HepG2 (cell line): ENCODE measurements at regions not wholly inside any gene's neighbourhood (a gene's known extent, or its start where the extent isn't known, plus 50 kb on each side); places are given as distances from the start of the nearest gene placed in this dataset.

ENCODE experiments used
- ATAC-seq: fragments of 200-7000 bp; cut with Tn5 transposase; 3 replicates; pipeline ENCODE4 v1.9.1; 2020; ENCODE audit warnings: mild to moderate bottlenecking, moderate library complexity
- BruUV-seq: library from RNA; stranded (reverse); fragments of 400-500 nt; replicated peaks from 2 replicates; lab custom pipeline; 2021; lab: Mats Ljungman, UMichigan
- CTCF ChIA-PET: fragments of 300-600 bp; formaldehyde crosslinking; extraction: SDS; loops from one replicate; lab custom pipeline; 2021; ENCODE audit warnings: low total read pairs, inconsistent platforms, low intra/inter-chr PET ratio; lab: Yijun Ruan, JAX
- POLR2A ChIA-PET: fragments of 350-600 bp; sonication (Branson Sonifier 250); formaldehyde crosslinking; loops from one replicate; lab custom pipeline; 2020; ENCODE audit warnings: antibody characterized with exemption, inconsistent platforms; lab: Yijun Ruan, JAX
- DNase-seq: peaks from one replicate; pipeline ENCODE4 v3.0.0-alpha.2; 2015; ENCODE audit warnings: low spot score
- FAIRE-seq: peaks from 3 replicates; lab custom pipeline; 2011; peaks lifted over from hg19 to GRCh38; lab: Jason Lieb, UNC
- H2AFZ ChIP-seq: one replicate; pipeline ENCODE4 v1.6.1; 2011; ENCODE audit warnings: low read length, inconsistent platforms
- H3K27ac ChIP-seq: fragments of 300-600 bp; 3 replicates; pipeline ENCODE4 v1.8.0; 2011; ENCODE audit warnings: mixed run types, mild to moderate bottlenecking, mixed read lengths, low read length, inconsistent platforms; ENCODE audit not compliant: insufficient read depth; ENCODE audit errors: extremely low read length
- H3K27me3 ChIP-seq, 2 experiments: fragments of 200-600 bp in 1 of 2; 2 replicates in 1 of 2; 3 replicates in 1 of 2; pipeline versions ENCODE4 v1.6.0 to v1.8.0; 2011; ENCODE audit warnings: low read length in 2 of 2, mild to moderate bottlenecking in 2 of 2, moderate library complexity in 2 of 2, inconsistent platforms in 1 of 2; ENCODE audit not compliant: insufficient read depth in 2 of 2, control insufficient read depth in 1 of 2
- H3K36me3 ChIP-seq, 2 experiments: fragments of 200-600 bp in 1 of 2; replicated peaks in 1 of 2; 2 replicates in 1 of 2; 3 replicates in 1 of 2; pipeline versions ENCODE4 v1.5.1 to v1.8.0; 2011; ENCODE audit warnings: low read length in 2 of 2, inconsistent platforms in 1 of 2; ENCODE audit not compliant: insufficient read depth in 2 of 2, control insufficient read depth in 1 of 2
- H3K4me1 ChIP-seq: 2 replicates; pipeline ENCODE4 v1.5.1; 2012; ENCODE audit warnings: low read length, inconsistent platforms; ENCODE audit not compliant: insufficient read depth
- H3K4me2 ChIP-seq: 2 replicates; pipeline ENCODE4 v1.6.0; 2011; ENCODE audit warnings: low read depth, low read length, inconsistent platforms
- H3K4me3 ChIP-seq, 3 experiments: fragments of 200-600 bp in 1 of 3; sonication (generic), shearing (Covaris generic) in 1 of 3; replicated peaks in 1 of 3; 2 replicates each; pipeline ENCODE4 v1.5.1; 2011 to 2016; ENCODE audit warnings: low read length in 3 of 3, inconsistent platforms in 2 of 3, low read depth in 2 of 3, mild to moderate bottlenecking in 2 of 3, control low read depth in 1 of 3, mixed read lengths in 1 of 3; ENCODE audit not compliant: insufficient read depth in 1 of 3
- H3K79me2 ChIP-seq: one replicate; pipeline ENCODE4 v1.6.1; 2011; ENCODE audit warnings: low read length, inconsistent platforms; ENCODE audit not compliant: insufficient read depth
- H3K9ac ChIP-seq: 2 replicates; pipeline ENCODE4 v1.6.0; 2011; ENCODE audit warnings: mild to moderate bottlenecking, low read depth, low read length, inconsistent platforms; ENCODE audit not compliant: insufficient read depth
- H3K9me3 ChIP-seq: 2 replicates; pipeline ENCODE4 v1.5.1; 2012; ENCODE audit warnings: mild to moderate bottlenecking, low read length
- H4K20me1 ChIP-seq: 2 replicates; pipeline ENCODE4 v1.6.0; 2011; ENCODE audit warnings: inconsistent platforms, mild to moderate bottlenecking, low read length, moderate library complexity; ENCODE audit not compliant: insufficient read depth
- ARHGAP35 ChIP-seq: sonication (generic); formaldehyde crosslinking; IDR thresholded peaks from 2 replicates; pipeline ENCODE4 v1.9.0; 2022; ENCODE audit warnings: mild to moderate bottlenecking, inconsistent platforms, moderate library complexity, missing genetic modification reagents, borderline replicate concordance
- CCAR2 ChIP-seq: fragments of 200-400 bp; formaldehyde crosslinking; optimal IDR thresholded peaks from 2 replicates; pipeline ENCODE3; 2018; ENCODE audit warnings: low read depth, mild to moderate bottlenecking, low read length, moderate library complexity
- CHD4 ChIP-seq: fragments of 200-600 bp; sonication (generic); IDR thresholded peaks from 2 replicates; pipeline ENCODE4 v1.7.0; 2017; ENCODE audit warnings: mild to moderate bottlenecking, low read length, borderline replicate concordance
- CREB1 ChIP-seq, 2 experiments: fragments of 450-650 bp in 1 of 2; IDR thresholded peaks; 2 replicates each; pipeline ENCODE4 v1.6.1; 2016 to 2017; ENCODE audit warnings: control low read depth in 1 of 2, mild to moderate bottlenecking in 1 of 2, missing compliant biosample characterization in 1 of 2, missing genetic modification characterization in 1 of 2
- DNMT1 ChIP-seq: sonication (generic); formaldehyde crosslinking; IDR thresholded peaks from 2 replicates; pipeline ENCODE4 v1.5.1; 2020; ENCODE audit warnings: mild to moderate bottlenecking, missing genetic modification reagents
- DPF2 ChIP-seq: sonication (generic); formaldehyde crosslinking; IDR thresholded peaks from 2 replicates; pipeline ENCODE4 v1.4.0; 2020; ENCODE audit warnings: mild to moderate bottlenecking, low read depth, missing genetic modification reagents, borderline replicate concordance
- FOXA3 ChIP-seq: IDR thresholded peaks from 2 replicates; pipeline ENCODE4 v1.6.1; 2016; ENCODE audit warnings: missing genetic modification reagents, missing compliant biosample characterization
- GTF2F1 ChIP-seq: fragments of 150-350 bp; IDR thresholded peaks from 2 replicates; pipeline ENCODE4 v1.6.1; 2014; ENCODE audit warnings: low read length
- RFX1 ChIP-seq: fragments of 450-650 bp; IDR thresholded peaks from 2 replicates; pipeline ENCODE4 v1.6.1; 2017
- SMC3 ChIP-seq: IDR thresholded peaks from 2 replicates; pipeline ENCODE4 v1.6.1; 2011; ENCODE audit warnings: low read length, improper control_type of control experiment
- TARDBP ChIP-seq: sonication (generic); formaldehyde crosslinking; IDR thresholded peaks from 2 replicates; pipeline ENCODE4 v1.8.0; 2022; ENCODE audit warnings: mild to moderate bottlenecking, missing genetic modification reagents
- TRIM24 ChIP-seq: sonication (generic); formaldehyde crosslinking; IDR thresholded peaks from 2 replicates; pipeline ENCODE4 v1.8.0; 2022; ENCODE audit warnings: mild to moderate bottlenecking, missing genetic modification reagents
- ZBTB25 ChIP-seq: IDR thresholded peaks from 2 replicates; pipeline ENCODE4 v1.6.1; 2018; ENCODE audit warnings: missing genetic modification reagents
- ZBTB3 ChIP-seq: sonication (generic); formaldehyde crosslinking; IDR thresholded peaks from 2 replicates; pipeline ENCODE4 v1.4.0; 2020; ENCODE audit warnings: low read depth, mild to moderate bottlenecking, moderate library complexity, missing genetic modification reagents, borderline replicate concordance
- ZMAT3 ChIP-seq: sonication (generic); formaldehyde crosslinking; conservative IDR thresholded peaks from 2 replicates; pipeline ENCODE4 v1.7.0; 2021; ENCODE audit warnings: missing genetic modification reagents
- ZNF10 ChIP-seq: sonication (generic); formaldehyde crosslinking; IDR thresholded peaks from 2 replicates; pipeline ENCODE4 v1.4.0; 2020; ENCODE audit warnings: mild to moderate bottlenecking, low read depth, missing genetic modification reagents, borderline replicate concordance
- ZNF546 ChIP-seq: sonication (generic); formaldehyde crosslinking; conservative IDR thresholded peaks from 2 replicates; pipeline ENCODE4 v1.8.1; 2023; ENCODE audit warnings: mild to moderate bottlenecking, missing genetic modification reagents
- ZNF761 ChIP-seq: sonication (generic); formaldehyde crosslinking; conservative IDR thresholded peaks from 2 replicates; pipeline ENCODE4 v1.4.0; 2020; ENCODE audit warnings: mild to moderate bottlenecking, missing genetic modification reagents
- WGBS: methylation state at CpG from one replicate; pipeline ENCODE4 v1.1.6; 2017; ENCODE audit warnings: low lambda C conversion rate; 5-methylcytosine and 5-hydroxymethylcytosine counted together
- in situ Hi-C: cut with HindIII; loops from 2 replicates; pipeline ENCODE4 v1.10.0; 2017; ENCODE audit warnings: low pct_unique_long_range_greater_than_20kb; ENCODE audit not compliant: extremely low pct_ligation_motif_present
- intact Hi-C: fragments of 100-400 bp; cut with micrococcal nuclease; formaldehyde crosslinking; loops from one replicate; pipeline ENCODE4 v1.10.0; 2022; ENCODE audit not compliant: unreplicated experiment

- DNase-seq: no peak
- no peak overlapping the region for H2AFZ ChIP-seq
- intact Hi-C loops: no loop called here
- CTCF ChIA-PET: no interaction called here
- H3K4me2 ChIP-seq: no peak overlapping the region
- H3K4me3 ChIP-seq: no peak overlapping the region
- no peaks in the 10 kb centered on the region for H3K79me2 ChIP-seq
- H3K9ac ChIP-seq: no peak overlapping the region
- BruUV-seq: no TSS peak
- no peaks in the 10 kb centered on the region for H3K4me1 ChIP-seq
- peaks cover 98% of the 10 kb centered on the region for H3K9me3 ChIP-seq
- POLR2A ChIA-PET: no interaction called here
- no peaks in the 10 kb centered on the region for H3K36me3 ChIP-seq
- no peak overlapping the region for H3K27ac ChIP-seq
- in situ Hi-C loops: loop anchor here (10.0 kb wide), 1 partner anchor 203 kb away; no protein-coding TSS in a partner anchor
- no peaks in the 10 kb centered on the region for H3K27me3 ChIP-seq
- no peaks in the 10 kb centered on the region for H4K20me1 ChIP-seq
- ATAC-seq: no peak
- no peak for TF ChIP-seq ZMAT3 (CRISPR knock-in tag)
- TF ChIP-seq SMC3: no peak
- FAIRE-seq: no peak
Observed at GRCh38 chr20:55097621-55098020, 622.2 kb downstream of the DOK5 start.

- Histone ChIP-seq H3K27me3 (no peaks in the 10 kb centered on the region), H3K9ac (no peak overlapping the region), H3K27ac (no peak overlapping the region), H4K20me1 (no peaks in the 10 kb centered on the region), H3K9me3 (peaks cover 97% of the 10 kb centered on the region), H3K79me2 (no peaks in the 10 kb centered on the region), H3K4me1 (no peaks in the 10 kb centered on the region), H3K4me2 (no peak overlapping the region), H3K36me3 (no peaks in the 10 kb centered on the region), H3K4me3 (no peak overlapping the region), H2AFZ (no peak overlapping the region)
- in situ Hi-C loops: loop anchor here (10.0 kb wide), 1 partner anchor 201 kb away; no protein-coding TSS in a partner anchor
- ChIA-PET CTCF (no interaction called here), POLR2A (no interaction called here)
- intact Hi-C loops: no loop called here
- WGBS: 16% methylated on average over 4 of the region's 4 CpGs
- ATAC-seq (no peak), DNase-seq (no peak), FAIRE-seq (no peak)
- TF ChIP-seq CHD4 (no peak), DNMT1 (CRISPR knock-in tag) (no peak), CCAR2 (no peak), GTF2F1 (no peak), TRIM24 (CRISPR knock-in tag) (no peak), ZBTB3 (CRISPR knock-in tag) (no peak), DPF2 (CRISPR knock-in tag) (no peak), FOXA3 (no peak), CREB1 (IDR thresholded peaks at IDR 0.05) (no peak), CREB1 (CRISPR knock-in tag; IDR thresholded peaks at IDR 0.05) (no peak), RFX1 (no peak), ZNF761 (CRISPR knock-in tag) (no peak), TARDBP (CRISPR knock-in tag) (no peak), ARHGAP35 (CRISPR knock-in tag) (no peak), ZNF10 (CRISPR knock-in tag) (no peak), ZBTB25 (CRISPR knock-in tag) (no peak), ZNF546 (CRISPR knock-in tag) (no peak)
- BruUV-seq: no TSS peak
Observed at GRCh38 chr20:55095745-55096400, 620.5 kb downstream of the DOK5 start.
